IPS-18c (cell line): ENCODE measurements at regions not wholly inside any gene's neighbourhood (a gene's known extent, or its start where the extent isn't known, plus 50 kb on each side); places are given as distances from the start of the nearest gene placed in this dataset.

ENCODE experiments used
- H3K4me3 ChIP-seq: 2 replicates; pipeline ENCODE4 v1.7.0; 2013; ENCODE audit warnings: low read depth, mild to moderate bottlenecking, low read length, moderate library complexity; ENCODE audit not compliant: insufficient read depth
- H3K9me3 ChIP-seq: one replicate; pipeline ENCODE4 v1.6.1; 2013; ENCODE audit warnings: mild to moderate bottlenecking, low read length, moderate library complexity; ENCODE audit not compliant: control insufficient read depth, insufficient read depth

GRCh38 chr11:15880291-15880690, 476.1 kb downstream of the SOX6 start:
- H3K9me3 ChIP-seq = peaks cover under 1% of the 10 kb centered on the region
- no peak overlapping the region for H3K4me3 ChIP-seq

GRCh38 chr11:15882876-15883454, 473.4 kb downstream of the SOX6 start:
- peaks cover 4% of the 10 kb centered on the region for H3K9me3 ChIP-seq
- H3K4me3 ChIP-seq = no peak overlapping the region

- Histone ChIP-seq H3K4me3 (no peak overlapping the region), H3K9me3 (peaks cover 4% of the 10 kb centered on the region)
Measured at GRCh38 chr11:15883455-15883920, 472.9 kb downstream of the SOX6 start.

- Histone ChIP-seq H3K9me3 (peaks cover 4% of the 10 kb centered on the region), H3K4me3 (no peak overlapping the region)
Measured at GRCh38 chr11:15884141-15884540, 472.2 kb downstream of the SOX6 start.

- no peak overlapping the region for H3K4me3 ChIP-seq
- peaks cover 4% of the 10 kb centered on the region for H3K9me3 ChIP-seq
Measured at GRCh38 chr11:15884777-15885540, 471.4 kb downstream of the SOX6 start.

GRCh38 chr11:15885854-15886253, 470.5 kb downstream of the SOX6 start:
- H3K4me3 ChIP-seq = no peak overlapping the region
- H3K9me3 ChIP-seq = peaks cover 4% of the 10 kb centered on the region

GRCh38 chr11:15886299-15886698, 470.0 kb downstream of the SOX6 start:
- Histone ChIP-seq H3K9me3 (peaks cover 4% of the 10 kb centered on the region), H3K4me3 (no peak overlapping the region)

- Histone ChIP-seq H3K9me3 (peaks cover 4% of the 10 kb centered on the region), H3K4me3 (no peak overlapping the region)
Measured at GRCh38 chr11:15886866-15887265, 469.5 kb downstream of the SOX6 start.

GRCh38 chr11:15888556-15889345, 467.6 kb downstream of the SOX6 start:
- Histone ChIP-seq H3K9me3 (peaks cover 4% of the 10 kb centered on the region), H3K4me3 (no peak overlapping the region)

GRCh38 chr11:15889363-15890030, 466.8 kb downstream of the SOX6 start:
- no peak overlapping the region for H3K4me3 ChIP-seq
- H3K9me3 ChIP-seq = peaks cover 4% of the 10 kb centered on the region

- peaks cover 4% of the 10 kb centered on the region for H3K9me3 ChIP-seq
- no peak overlapping the region for H3K4me3 ChIP-seq
Measured at GRCh38 chr11:15890031-15890713, 466.2 kb downstream of the SOX6 start.

- Histone ChIP-seq H3K4me3 (no peak overlapping the region), H3K9me3 (no peaks in the 10 kb centered on the region)
Measured at GRCh38 chr11:15893080-15893492, 463.3 kb downstream of the SOX6 start.

- Histone ChIP-seq H3K4me3 (no peak overlapping the region), H3K9me3 (no peaks in the 10 kb centered on the region)
Measured at GRCh38 chr11:15896026-15896425, 460.3 kb downstream of the SOX6 start.

- H3K4me3 ChIP-seq = no peak overlapping the region
- H3K9me3 ChIP-seq = no peaks in the 10 kb centered on the region
Measured at GRCh38 chr11:15896530-15896929, 459.8 kb downstream of the SOX6 start.

- no peak overlapping the region for H3K4me3 ChIP-seq
Measured at GRCh38 chr11:15897211-15897960, 459.0 kb downstream of the SOX6 start.

GRCh38 chr11:15901054-15901453, 455.3 kb downstream of the SOX6 start:
- H3K9me3 ChIP-seq = no peaks in the 10 kb centered on the region
- H3K4me3 ChIP-seq = no peak overlapping the region

More at GRCh38 chr11:15897211-15897960, 459.0 kb downstream of the SOX6 start:
- no peaks in the 10 kb centered on the region for H3K9me3 ChIP-seq
